GM12865 (cell line): ENCODE measurements at regions not wholly inside any gene's neighbourhood (a gene's known extent, or its start where the extent isn't known, plus 50 kb on each side); places are given as distances from the start of the nearest gene placed in this dataset.

Experiments used
- DNase-seq: peaks from one replicate; pipeline ENCODE4 v3.0.0; 2010; ENCODE audit warnings: low read depth
- H3K4me3 ChIP-seq: 2 replicates; pipeline ENCODE4 v1.5.1; 2011; ENCODE audit warnings: mild to moderate bottlenecking, low read depth, low read length, control low read depth
- CTCF ChIP-seq: IDR thresholded peaks from 2 replicates; pipeline ENCODE4 v1.5.1; 2011; ENCODE audit warnings: low read length, control low read depth, low read depth, inconsistent platforms; ENCODE audit not compliant: insufficient read depth; ENCODE audit errors: missing control alignments

DNA sequence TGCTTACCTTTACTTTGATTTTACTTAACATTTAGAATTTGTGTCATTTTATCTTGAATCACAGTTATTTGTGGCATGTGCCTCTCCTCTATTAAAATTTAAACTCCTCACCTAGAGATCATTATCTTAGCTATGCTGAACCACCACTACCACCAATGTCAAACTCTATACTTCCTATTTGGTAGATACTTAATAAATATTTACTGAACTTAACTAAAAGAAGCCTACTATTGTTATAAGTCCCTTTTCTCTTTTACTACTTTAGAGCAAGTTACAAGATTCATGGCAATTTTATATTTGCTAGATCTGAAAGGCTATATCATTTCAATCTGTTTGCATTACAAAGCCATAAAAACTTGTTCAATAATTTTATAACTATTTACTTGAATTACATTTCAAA is 273.3 kb upstream of the CCNH start:
- no peak overlapping the region for H3K4me3 ChIP-seq
- DNase-seq = no peak
- TF ChIP-seq CTCF = no peak

- no peak for DNase-seq
- H3K4me3 ChIP-seq = no peak overlapping the region
- TF ChIP-seq CTCF = no peak
Observed at GRCh38 chr5:87674235-87674634, 261.5 kb upstream of the CCNH start.

DNA sequence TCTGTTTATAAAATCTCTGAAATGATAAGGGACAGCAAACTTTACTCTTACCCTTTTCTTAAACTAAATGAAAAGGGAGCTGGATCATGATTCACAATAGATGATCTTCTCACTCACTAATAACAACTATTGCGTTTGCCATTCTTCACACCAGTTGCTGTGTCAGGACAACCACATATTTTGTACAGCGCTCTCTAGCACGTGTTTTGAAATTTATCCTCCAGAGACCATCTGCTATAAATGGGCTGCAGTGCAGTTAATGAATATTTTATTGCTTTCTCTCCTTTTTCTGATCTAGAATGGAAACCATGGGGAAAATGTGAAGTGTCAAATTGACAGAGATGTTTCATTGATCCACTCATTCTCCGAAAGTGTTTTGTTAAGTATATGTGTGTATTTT is 258.4 kb upstream of the CCNH start:
- H3K4me3 ChIP-seq = no peak overlapping the region
- no peak for TF ChIP-seq CTCF
- DNase-seq = no peak

GRCh38 chr5:87665166-87665565 is 252.4 kb upstream of the CCNH start:
- DNase-seq = no peak

GRCh38 chr5:87661784-87662566 is 249.2 kb upstream of the CCNH start:
- H3K4me3 ChIP-seq = no peak overlapping the region
- no peak for DNase-seq
- TF ChIP-seq CTCF = no peak

More at GRCh38 chr5:87665166-87665565, 252.4 kb upstream of the CCNH start:
- H3K4me3 ChIP-seq = no peak overlapping the region
- no peak for TF ChIP-seq CTCF

- no peak for TF ChIP-seq CTCF
- DNase-seq = no peak
- no peak overlapping the region for H3K4me3 ChIP-seq
Observed at GRCh38 chr5:87653242-87653641, 240.5 kb upstream of the CCNH start.

DNA sequence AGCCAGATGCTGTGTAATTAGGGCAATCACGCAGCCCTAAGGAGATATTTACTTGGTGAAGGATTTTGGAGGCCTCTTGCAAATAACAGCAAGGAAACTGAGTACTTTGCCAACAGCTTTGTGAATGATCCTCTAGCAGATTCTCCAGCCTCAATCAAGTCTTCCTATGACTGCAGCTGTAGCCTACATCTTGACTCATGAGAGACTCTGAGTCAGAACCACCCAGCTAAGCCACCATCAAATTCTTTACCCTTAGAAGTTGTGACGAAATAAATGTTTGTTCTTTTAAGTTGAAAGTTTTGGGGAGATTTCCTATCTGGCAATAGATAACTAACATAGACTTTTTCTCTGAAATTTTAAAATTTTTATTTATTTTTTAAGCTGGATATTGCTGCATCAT is 237.6 kb upstream of the CCNH start:
- no peak for DNase-seq
- no peak for TF ChIP-seq CTCF

More for the DNA sequence above, 237.6 kb upstream of the CCNH start:
- no peak overlapping the region for H3K4me3 ChIP-seq
